Esophagus muscularis mucosa (tissue), 4 donors: ENCODE measurements at regions not wholly inside any gene's neighbourhood (a gene's known extent, or its start where the extent isn't known, plus 50 kb on each side); places are given as distances from the start of the nearest gene placed in this dataset.

ENCODE experiments used
- DNase-seq: peaks from one replicate; pipeline ENCODE4 v3.0.0-alpha.2; 2017; ENCODE audit errors: extremely low spot score
- H3K27ac ChIP-seq, 4 donors: fragments of 200-600 bp; sonication (generic); replicated peaks in 1 of 4; 1 replicate in 3 of 4; 2 replicates in 1 of 4; pipeline ENCODE4 v1.5.1; 2016 to 2019; ENCODE audit warnings: mild to moderate bottlenecking in 1 of 4
- H3K27me3 ChIP-seq, 4 donors: fragments of 200-600 bp; sonication (generic); one replicate each; pipeline versions ENCODE4 v1.5.1 to v1.6.0; 2016 to 2019
- H3K36me3 ChIP-seq, 4 donors: fragments of 200-600 bp; sonication (generic); one replicate each; pipeline ENCODE4 v1.5.1; 2016 to 2019
- H3K4me1 ChIP-seq, 4 donors: fragments of 200-600 bp; sonication (generic); one replicate each; pipeline ENCODE4 v1.5.1; 2016 to 2019
- H3K4me3 ChIP-seq, 4 donors: fragments of 200-600 bp; sonication (generic); 1 replicate in 2 of 4; 2 replicates in 2 of 4; pipeline ENCODE4 v1.5.1; 2016 to 2019; ENCODE audit warnings: mild to moderate bottlenecking in 4 of 4, moderate library complexity in 1 of 4
- H3K9me3 ChIP-seq, 4 donors: fragments of 200-600 bp; sonication (generic); 1 replicate in 3 of 4; 2 replicates in 1 of 4; pipeline ENCODE4 v1.5.1; 2016 to 2019
- CTCF ChIP-seq, 3 experiments: fragments of 200-600 bp in 2 of 3; fragments of 450-650 bp in 1 of 3; sonication (generic) in 2 of 3; IDR thresholded peaks; one replicate each; pipeline ENCODE4 v1.5.1; 2017 to 2019; ENCODE audit warnings: antibody characterized with exemption in 3 of 3, mild to moderate bottlenecking in 2 of 3, moderate library complexity in 1 of 3
- EP300 ChIP-seq: sonication (generic); formaldehyde crosslinking; IDR thresholded peaks from one replicate; pipeline ENCODE4 v1.6.1; 2017; ENCODE audit warnings: antibody characterized with exemption
- POLR2A ChIP-seq: fragments of 450-650 bp; IDR thresholded peaks from one replicate; pipeline ENCODE4 v1.6.1; 2017; ENCODE audit warnings: antibody characterized with exemption, moderate library complexity, mild to moderate bottlenecking, low read depth
- POLR2AphosphoS5 ChIP-seq, 2 donors: sonication (generic); formaldehyde crosslinking; IDR thresholded peaks; one replicate each; pipeline ENCODE4 v1.6.1; 2017; ENCODE audit warnings: antibody characterized with exemption in 2 of 2
- WGBS: methylation state at CpG from one replicate; pipeline ENCODE4 v1.1.5; 2018; 5-methylcytosine and 5-hydroxymethylcytosine counted together
- intact Hi-C: fragments of 100-400 bp; cut with DNase I; formaldehyde crosslinking; loops from one replicate; pipeline ENCODE4 v1.15.1; 2023

- Histone ChIP-seq H3K27ac (no peak overlapping the region), H3K9me3 (no peaks in the 10 kb centered on the region), H3K4me3 (no peak overlapping the region), H3K4me1 (no peaks in the 10 kb centered on the region), H3K36me3 (no peaks in the 10 kb centered on the region), H3K27me3 (peaks cover 0 to 30% (median 0%) of the 10 kb centered on the region in 4 donors)
- WGBS, result 65% methylated on average over 4 of the region's 4 CpGs
- no peak for DNase-seq
- intact Hi-C loops, result no loop called here
- TF ChIP-seq CTCF (IDR thresholded peaks at IDR 0.05) (no peak), POLR2AphosphoS5 (IDR thresholded peaks at IDR 0.05) (no peak), POLR2A (no peak), EP300 (no peak)
Measured at GRCh38 chr14:105876158-105876557, 349.8 kb downstream of the TMEM121 start.

DNA sequence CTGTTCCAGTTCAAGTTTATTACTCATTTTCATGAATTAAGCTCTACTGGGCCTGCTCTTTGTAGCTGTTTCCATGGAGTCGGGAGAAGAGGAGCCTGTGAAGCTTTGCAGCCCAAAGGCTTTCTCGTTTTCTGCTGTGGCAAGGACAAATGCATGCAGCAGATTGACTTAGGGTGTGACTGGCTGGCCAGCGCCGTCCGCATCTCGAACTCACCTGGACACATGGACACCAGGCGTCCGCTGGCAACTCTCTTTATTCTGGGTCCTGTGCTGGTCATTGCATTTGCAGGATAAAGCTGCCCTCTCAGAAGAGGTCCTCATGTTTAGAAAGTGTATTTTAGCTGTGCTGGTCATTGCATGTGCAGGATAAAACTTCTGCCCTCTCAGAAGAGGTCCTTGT, 350.4 kb downstream of the TMEM121 start:
- Histone ChIP-seq H3K9me3 (no peaks in the 10 kb centered on the region), H3K4me1 (no peaks in the 10 kb centered on the region), H3K27me3 (peaks cover 0 to 36% (median 0%) of the 10 kb centered on the region in 4 donors), H3K27ac (no peak overlapping the region), H3K4me3 (no peak overlapping the region), H3K36me3 (no peaks in the 10 kb centered on the region)
- intact Hi-C loops, result no loop called here
- WGBS, result 83% methylated on average over 8 of the region's 8 CpGs
- TF ChIP-seq CTCF (IDR thresholded peaks at IDR 0.05) (no peak), POLR2AphosphoS5 (IDR thresholded peaks at IDR 0.05) (no peak), EP300 (no peak), POLR2A (no peak)
- DNase-seq, result no peak

DNA sequence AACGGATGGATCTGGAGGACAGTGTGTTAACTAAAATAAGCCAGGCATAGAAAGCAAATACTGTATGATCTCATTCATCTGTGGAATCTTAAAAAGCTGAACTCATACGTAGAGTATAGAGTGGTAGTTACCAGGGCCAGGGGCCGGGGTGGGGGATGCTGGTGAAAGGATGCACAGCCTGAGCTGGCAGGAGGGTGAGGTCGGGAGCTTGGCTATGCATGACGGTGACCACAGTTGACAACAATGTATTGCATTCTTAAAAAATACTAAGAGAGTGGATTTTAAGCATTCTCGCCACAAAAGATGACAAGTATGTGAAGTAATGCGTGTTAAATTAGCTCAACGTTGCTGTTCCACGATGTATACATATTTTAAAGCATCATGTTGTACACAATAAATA, 351.3 kb downstream of the TMEM121 start:
- H3K36me3 ChIP-seq, result no peaks in the 10 kb centered on the region

GRCh38 chr14:105878125-105878524, 351.7 kb downstream of the TMEM121 start:
- WGBS, result 85% methylated on average over 11 of the region's 12 CpGs
- Histone ChIP-seq H3K27me3 (peaks cover 0 to 41% (median 0%) of the 10 kb centered on the region in 4 donors), H3K4me1 (no peaks in the 10 kb centered on the region), H3K36me3 (no peaks in the 10 kb centered on the region), H3K4me3 (no peak overlapping the region), H3K27ac (no peak overlapping the region), H3K9me3 (no peaks in the 10 kb centered on the region)
- no peak for DNase-seq
- intact Hi-C loops, result no loop called here
- TF ChIP-seq POLR2AphosphoS5 (IDR thresholded peaks at IDR 0.05) (no peak), EP300 (no peak), POLR2A (no peak)

More for the DNA sequence above, 351.3 kb downstream of the TMEM121 start:
- TF ChIP-seq EP300 (no peak), POLR2A (no peak), CTCF (IDR thresholded peaks at IDR 0.05) (no peak), POLR2AphosphoS5 (IDR thresholded peaks at IDR 0.05) (no peak)
- WGBS, result 84% methylated on average over 9 of the region's 9 CpGs
- DNase-seq, result no peak
- no peak overlapping the region for H3K4me3 ChIP-seq
- intact Hi-C loops, result no loop called here
- no peak overlapping the region for H3K27ac ChIP-seq
- peaks cover 0 to 36% (median 0%) of the 10 kb centered on the region in 4 donors for H3K27me3 ChIP-seq
- H3K9me3 ChIP-seq, result no peaks in the 10 kb centered on the region
- no peaks in the 10 kb centered on the region for H3K4me1 ChIP-seq

- peaks cover 0 to 46% (median 0%) of the 10 kb centered on the region in 4 donors for H3K27me3 ChIP-seq
- WGBS, result 88% methylated on average over 13 of the region's 13 CpGs
- TF ChIP-seq POLR2A, result no peak
- no peak for TF ChIP-seq CTCF (IDR thresholded peaks at IDR 0.05)
- H3K4me3 ChIP-seq, result no peak overlapping the region
- intact Hi-C loops, result no loop called here
- H3K9me3 ChIP-seq, result no peaks in the 10 kb centered on the region
- DNase-seq, result no peak
- H3K36me3 ChIP-seq, result no peaks in the 10 kb centered on the region
- no peaks in the 10 kb centered on the region for H3K4me1 ChIP-seq
- no peak overlapping the region for H3K27ac ChIP-seq
Measured at GRCh38 chr14:105878554-105878953, 352.2 kb downstream of the TMEM121 start.
